HL-60 (cell line): ENCODE measurements at regions not wholly inside any gene's neighbourhood (a gene's known extent, or its start where the extent isn't known, plus 50 kb on each side); places are given as distances from the start of the nearest gene placed in this dataset.

Experiments used
- CTCF ChIP-seq: IDR thresholded peaks from one replicate; pipeline ENCODE4 v1.5.1; 2011; ENCODE audit warnings: low read length, control low read depth, inconsistent platforms; ENCODE audit not compliant: insufficient read depth
- POLR2AphosphoS5 ChIP-seq: IDR thresholded peaks from 2 replicates; pipeline ENCODE4 v1.6.1; 2012; ENCODE audit warnings: low read depth

GRCh38 chr7:130975731-130976130 lies 241.7 kb upstream of the KLF14 start:
- no peak for TF ChIP-seq CTCF
- no peak for TF ChIP-seq POLR2AphosphoS5
